Upper lobe of right lung (tissue), 1 donor: ENCODE measurements at regions not wholly inside any gene's neighbourhood (a gene's known extent, or its start where the extent isn't known, plus 50 kb on each side); places are given as distances from the start of the nearest gene placed in this dataset.

Experiments
- ATAC-seq: fragments of 200-7000 bp; cut with Tn5 transposase; one replicate; pipeline ENCODE4 v1.9.1; 2020; ENCODE audit warnings: mild to moderate bottlenecking, moderate library complexity
- DNase-seq: peaks from one replicate; pipeline ENCODE4 v3.0.0-alpha.2; 2020
- H3K27ac ChIP-seq: fragments of 200-600 bp; one replicate; pipeline ENCODE4 v1.8.0; 2022
- H3K27me3 ChIP-seq: fragments of 200-600 bp; one replicate; pipeline ENCODE4 v1.8.0; 2022; ENCODE audit warnings: mild to moderate bottlenecking
- H3K36me3 ChIP-seq: fragments of 200-600 bp; one replicate; pipeline ENCODE4 v1.8.0; 2022
- H3K4me1 ChIP-seq: fragments of 200-600 bp; one replicate; pipeline ENCODE4 v1.8.0; 2022
- H3K4me3 ChIP-seq: fragments of 200-600 bp; one replicate; pipeline ENCODE4 v1.8.0; 2022; ENCODE audit warnings: mild to moderate bottlenecking
- H3K9me3 ChIP-seq: fragments of 200-600 bp; one replicate; pipeline ENCODE4 v1.8.0; 2022
- CTCF ChIP-seq: fragments of 200-600 bp; IDR thresholded peaks from one replicate; pipeline ENCODE4 v1.8.0; 2022; ENCODE audit warnings: antibody characterized with exemption
- intact Hi-C: fragments of 100-400 bp; cut with DNase I; formaldehyde crosslinking; loops from one replicate; pipeline ENCODE4 v1.11.0; 2022
- donor health status: DM: no; HTN: yes; CAD: no; lungs with severe emphysema.

DNA sequence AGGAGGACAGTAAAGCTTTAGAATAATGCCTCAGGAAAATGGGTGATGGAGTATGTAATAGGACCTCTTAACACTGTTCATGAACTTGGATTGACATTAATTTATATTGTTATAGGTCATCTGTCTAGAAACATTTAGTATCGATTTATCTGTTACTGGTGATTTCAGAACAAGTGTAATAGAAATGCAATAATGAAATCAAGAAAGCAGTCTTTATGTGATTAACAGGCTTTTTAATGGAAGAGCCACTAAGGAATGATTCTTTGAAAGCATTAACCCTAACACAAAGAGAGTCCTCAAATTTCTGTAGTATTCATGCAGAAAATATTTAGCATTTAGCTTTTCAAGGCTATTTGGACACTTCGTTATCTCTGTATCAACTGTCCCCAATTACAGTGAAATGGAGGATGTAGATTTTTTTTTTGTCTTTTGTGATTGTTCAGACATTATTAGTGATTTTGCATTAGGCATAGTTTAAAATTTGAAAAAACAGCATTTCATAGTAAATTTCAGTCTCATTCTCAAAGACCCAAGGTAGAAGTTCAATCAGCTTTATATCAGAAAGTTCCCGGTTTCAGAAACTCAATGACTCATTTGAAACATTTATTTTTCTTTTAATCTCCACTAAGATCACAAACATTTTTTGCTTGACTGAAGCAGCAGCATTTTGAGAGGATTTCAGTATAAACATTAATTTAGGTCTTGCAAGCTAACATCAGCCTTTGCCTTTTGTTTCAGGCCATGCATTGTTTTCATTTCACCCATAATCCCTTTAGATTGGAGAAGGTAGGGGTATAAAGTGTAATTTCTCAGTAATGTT, 56.3 kb downstream of the AGTR2 start:
- TF ChIP-seq CTCF: no peak
- DNase-seq (no peak), ATAC-seq (no peak)
- H3K9me3 ChIP-seq: no peaks in the 10 kb centered on the region
- intact Hi-C loops: no loop called here
- no peaks in the 10 kb centered on the region for H3K36me3 ChIP-seq
- no peaks in the 10 kb centered on the region for H3K4me1 ChIP-seq
- no peak overlapping the region for H3K27ac ChIP-seq
- no peak overlapping the region for H3K4me3 ChIP-seq
- H3K27me3 ChIP-seq: no peaks in the 10 kb centered on the region

- H3K9me3 ChIP-seq: no peaks in the 10 kb centered on the region
- TF ChIP-seq CTCF: no peak
Observed at GRCh38 chrX:116230130-116230898, 59.8 kb downstream of the AGTR2 start.

DNA sequence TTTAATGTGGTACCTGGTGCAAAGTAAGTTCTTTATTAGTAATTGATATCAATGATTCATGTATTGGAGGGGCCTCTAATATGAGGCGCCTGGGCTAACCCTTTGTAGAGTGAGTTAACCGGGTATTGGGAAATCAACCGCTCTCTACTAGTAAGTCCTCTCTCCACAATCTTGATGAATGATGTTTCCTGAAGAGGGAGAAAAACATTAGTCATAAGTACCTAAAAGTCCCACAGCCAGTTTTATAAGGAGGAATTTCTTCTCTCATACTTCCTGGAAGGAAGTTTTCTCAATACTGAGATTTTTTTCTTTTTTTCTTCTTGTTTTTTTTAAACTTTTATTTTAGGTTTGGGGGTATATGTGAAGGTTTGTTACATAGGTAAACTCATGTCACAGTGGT, 62.3 kb downstream of the AGTR2 start:
- no peak for TF ChIP-seq CTCF
- Histone ChIP-seq H3K4me3 (no peak overlapping the region), H3K4me1 (no peaks in the 10 kb centered on the region), H3K27ac (no peak overlapping the region), H3K36me3 (no peaks in the 10 kb centered on the region), H3K9me3 (no peaks in the 10 kb centered on the region), H3K27me3 (no peaks in the 10 kb centered on the region)
- no peak for DNase-seq
- intact Hi-C loops: no loop called here
- peak; percentile 70 for ATAC-seq

More at GRCh38 chrX:116230130-116230898, 59.8 kb downstream of the AGTR2 start:
- no peak for ATAC-seq
- H3K27ac ChIP-seq: no peak overlapping the region
- no peaks in the 10 kb centered on the region for H3K36me3 ChIP-seq
- DNase-seq: no peak
- intact Hi-C loops: no loop called here
- no peaks in the 10 kb centered on the region for H3K4me1 ChIP-seq
- H3K4me3 ChIP-seq: no peak overlapping the region
- no peaks in the 10 kb centered on the region for H3K27me3 ChIP-seq

- DNase-seq (no peak), ATAC-seq (no peak)
- no peak overlapping the region for H3K27ac ChIP-seq
- H3K9me3 ChIP-seq: no peaks in the 10 kb centered on the region
- TF ChIP-seq CTCF: no peak
- H3K27me3 ChIP-seq: no peaks in the 10 kb centered on the region
- H3K36me3 ChIP-seq: no peaks in the 10 kb centered on the region
- no peak overlapping the region for H3K4me3 ChIP-seq
- no peaks in the 10 kb centered on the region for H3K4me1 ChIP-seq
- intact Hi-C loops: no loop called here
Observed at GRCh38 chrX:116236666-116237065, 66.1 kb downstream of the AGTR2 start.

- intact Hi-C loops: no loop called here
- no peak overlapping the region for H3K27ac ChIP-seq
Observed at GRCh38 chrX:116238093-116238492, 67.5 kb downstream of the AGTR2 start.

More at GRCh38 chrX:116238093-116238492, 67.5 kb downstream of the AGTR2 start:
- DNase-seq (no peak), ATAC-seq (no peak)
- Histone ChIP-seq H3K36me3 (no peaks in the 10 kb centered on the region), H3K9me3 (no peaks in the 10 kb centered on the region), H3K27me3 (no peaks in the 10 kb centered on the region), H3K4me3 (no peak overlapping the region), H3K4me1 (no peaks in the 10 kb centered on the region)
- TF ChIP-seq CTCF: no peak
